ENCODE measurements at regions not wholly inside any gene's neighbourhood (a gene's known extent, or its start where the extent isn't known, plus 50 kb on each side); places are given as distances from the start of the nearest gene placed in this dataset.

- no peak for DNase-seq (ENCODE audit: low spot score)
These were observed 59.7 kb upstream of the DPYD start for GRCh38 chr1:97980530-97980929.

DNA sequence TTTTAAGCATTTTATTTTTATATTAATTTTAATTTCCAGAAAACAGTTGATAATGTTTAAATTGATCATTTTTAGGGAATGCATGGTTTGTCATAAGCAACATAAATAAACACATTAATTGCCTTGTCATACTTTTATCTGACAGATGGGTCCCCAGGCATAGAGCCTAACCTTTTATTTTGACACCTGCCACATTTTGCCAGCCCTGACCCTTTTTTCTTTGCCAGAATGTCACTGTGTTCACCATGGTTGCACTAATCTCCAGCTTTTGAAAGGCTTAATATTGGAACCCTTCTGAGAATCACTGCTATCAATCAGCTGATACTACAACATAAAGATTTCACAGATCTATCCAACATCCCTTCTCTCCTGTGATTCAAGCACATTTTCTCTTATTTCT is 56.0 kb upstream of the DPYD start:
- no peak for DNase-seq (ENCODE audit: low spot score)

All from umbilical cord (tissue), 1 donor.